Activated CD4-positive, alpha-beta memory T cell treated with anti-CD3 and anti-CD28 coated beads, Interleukin-2, amount 10 ng/mL, durations not matched to agents 7 days and 5 days (primary cell): ENCODE measurements at regions not wholly inside any gene's neighbourhood (a gene's known extent, or its start where the extent isn't known, plus 50 kb on each side); places are given as distances from the start of the nearest gene placed in this dataset.

Source experiments
- CTCF ChIA-PET: fragments of 350-600 bp; sonication (Branson Sonifier 250); formaldehyde crosslinking; loops from one replicate; lab custom pipeline; 2021; ENCODE audit warnings: antibody characterized with exemption, inconsistent platforms; lab: Charles Lee
- POLR2A ChIA-PET: fragments of 350-600 bp; sonication (Branson Sonifier 250); formaldehyde crosslinking; loops from one replicate; lab custom pipeline; 2021; ENCODE audit warnings: antibody characterized with exemption; lab: Charles Lee
- DNase-seq: peaks from one replicate; pipeline ENCODE4 v3.0.0-alpha.2; 2020
- H3K27ac Mint-ChIP-seq: one replicate; pipeline ENCODE4 v1.8.0; 2021; ENCODE audit warnings: mild to moderate bottlenecking, mixed read lengths
- H3K27me3 Mint-ChIP-seq: one replicate; pipeline ENCODE4 v1.8.0; 2021; ENCODE audit warnings: mixed read lengths
- H3K36me3 Mint-ChIP-seq: one replicate; pipeline ENCODE4 v1.8.0; 2021; ENCODE audit warnings: low read depth, mixed read lengths
- H3K4me1 Mint-ChIP-seq: one replicate; pipeline ENCODE4 v1.8.0; 2021; ENCODE audit warnings: mixed read lengths
- H3K4me3 Mint-ChIP-seq: one replicate; pipeline ENCODE4 v1.8.0; 2021; ENCODE audit warnings: mild to moderate bottlenecking, mixed read lengths
- H3K9me3 Mint-ChIP-seq: one replicate; pipeline ENCODE4 v1.8.0; 2021; ENCODE audit warnings: mixed read lengths

DNA sequence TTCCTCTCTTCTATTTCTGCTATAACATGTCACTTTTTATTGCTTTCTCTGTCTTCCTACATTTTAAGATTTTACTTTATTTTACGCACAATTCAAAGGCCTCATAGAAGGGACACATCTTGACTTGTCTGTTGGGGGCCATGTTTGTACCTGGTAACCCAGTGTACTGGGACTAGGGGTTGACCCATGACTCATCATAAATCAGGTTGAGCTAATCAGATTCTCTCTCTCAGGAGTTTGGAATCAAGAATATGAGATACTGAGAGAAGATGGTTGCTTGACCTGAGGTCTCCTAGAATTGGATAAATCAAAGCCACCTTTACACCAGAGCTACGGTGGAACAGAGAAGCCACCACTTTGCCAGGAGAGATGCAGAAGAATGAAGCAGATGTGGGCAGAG is 153.0 kb downstream of the UXS1 start:
- no peaks in the 10 kb centered on the region for H3K36me3 Mint-ChIP-seq
- H3K27me3 Mint-ChIP-seq = peaks cover 2% of the 10 kb centered on the region
- no peak overlapping the region for H3K27ac Mint-ChIP-seq
- H3K4me1 Mint-ChIP-seq = peaks cover 2% of the 10 kb centered on the region
- no peak overlapping the region for H3K4me3 Mint-ChIP-seq
- ChIA-PET CTCF (no interaction called here), POLR2A (no interaction called here)
- no peak for DNase-seq
- no peaks in the 10 kb centered on the region for H3K9me3 Mint-ChIP-seq

DNA sequence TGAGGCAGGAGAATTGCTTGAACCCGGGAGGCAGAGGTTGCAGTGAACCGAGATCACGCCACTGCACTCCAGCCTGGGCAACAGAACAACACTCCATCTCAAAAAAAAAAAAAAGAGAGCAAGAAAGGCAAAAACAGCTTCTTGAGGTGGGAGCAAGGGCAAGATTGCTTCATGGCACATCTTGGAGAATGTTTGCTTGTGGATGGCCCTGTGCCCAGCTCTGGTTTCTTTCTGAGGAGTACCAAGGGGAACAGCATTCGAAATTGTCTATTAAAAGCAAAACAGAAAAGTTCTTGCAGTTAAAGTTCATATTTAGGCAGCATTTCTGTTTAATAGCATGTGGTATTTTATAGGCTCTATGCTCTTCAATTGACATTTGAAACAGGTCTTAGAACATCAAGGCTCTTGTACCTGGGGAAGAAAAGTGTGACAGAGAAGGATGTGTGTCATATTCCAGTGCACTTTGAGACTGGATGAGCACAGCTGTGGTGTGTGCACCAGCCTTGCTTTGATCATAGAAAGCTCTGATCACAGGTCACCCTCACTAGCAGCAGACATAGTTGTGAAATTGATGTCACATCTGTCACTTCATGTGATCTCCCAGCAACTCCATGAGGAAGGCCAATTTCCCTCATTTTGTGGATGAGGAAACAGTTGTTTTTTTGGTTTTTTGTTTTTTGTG is 154.3 kb downstream of the UXS1 start:
- no peak for DNase-seq
- CTCF ChIA-PET = interaction anchor here (1.1 kb wide), 1 partner anchor 19 kb away, joined by 3 read pairs; no protein-coding TSS in a partner anchor
- H3K9me3 Mint-ChIP-seq = no peaks in the 10 kb centered on the region
- H3K36me3 Mint-ChIP-seq = no peaks in the 10 kb centered on the region
- POLR2A ChIA-PET = interaction anchor here (0.7 kb wide), 1 partner anchor 82 kb away, joined by 5 read pairs; no protein-coding TSS in a partner anchor
- H3K27me3 Mint-ChIP-seq = peaks cover 2% of the 10 kb centered on the region
- no peak overlapping the region for H3K27ac Mint-ChIP-seq
- H3K4me3 Mint-ChIP-seq = no peak overlapping the region
- H3K4me1 Mint-ChIP-seq = peaks cover 2% of the 10 kb centered on the region

DNA sequence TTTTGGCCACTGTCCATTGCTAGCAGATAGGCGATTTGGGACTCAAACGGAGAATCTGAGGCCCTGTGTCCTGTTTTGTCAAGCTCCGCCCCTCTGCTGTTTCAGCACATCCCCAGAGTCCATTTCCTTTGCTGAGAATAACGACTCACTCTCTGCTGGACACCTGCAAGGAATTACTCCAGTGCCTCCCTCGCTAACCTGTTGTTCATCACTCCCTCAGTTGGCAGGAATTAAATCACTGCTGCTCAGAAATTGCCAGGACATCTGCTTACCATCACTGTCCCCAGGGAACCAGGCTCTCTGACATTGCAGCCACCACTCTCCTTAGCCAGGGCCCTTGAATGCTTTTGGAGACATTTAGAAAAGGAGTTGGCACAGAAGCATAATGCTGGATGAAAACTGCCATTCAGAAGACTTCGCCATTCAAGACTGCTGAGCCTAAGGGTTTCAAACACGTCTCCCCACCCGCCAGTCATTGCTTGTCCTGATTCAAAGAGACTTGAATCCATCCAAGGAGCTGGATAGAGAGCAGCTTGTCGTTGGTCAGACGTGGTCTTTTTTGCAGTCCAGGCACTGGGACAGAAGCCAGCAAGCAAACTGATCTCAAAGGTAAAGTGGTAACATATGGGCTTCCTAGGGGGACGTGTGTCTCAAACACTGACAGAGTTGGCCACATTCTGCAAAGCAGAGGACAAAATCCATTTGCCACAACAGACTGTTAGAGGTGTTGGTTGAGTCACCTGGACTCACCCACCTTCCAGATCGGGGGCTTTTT is 155.3 kb downstream of the UXS1 start:
- Mint-ChIP-seq H3K36me3 (no peaks in the 10 kb centered on the region), H3K4me1 (peaks cover 2% of the 10 kb centered on the region), H3K9me3 (no peaks in the 10 kb centered on the region), H3K27me3 (peaks cover 2% of the 10 kb centered on the region), H3K27ac (no peak overlapping the region), H3K4me3 (no peak overlapping the region)
- DNase-seq = no peak
- POLR2A ChIA-PET = no interaction called here
- CTCF ChIA-PET = interaction anchor here (1.1 kb wide), 1 partner anchor 20 kb away, joined by 3 read pairs; no protein-coding TSS in a partner anchor

DNA sequence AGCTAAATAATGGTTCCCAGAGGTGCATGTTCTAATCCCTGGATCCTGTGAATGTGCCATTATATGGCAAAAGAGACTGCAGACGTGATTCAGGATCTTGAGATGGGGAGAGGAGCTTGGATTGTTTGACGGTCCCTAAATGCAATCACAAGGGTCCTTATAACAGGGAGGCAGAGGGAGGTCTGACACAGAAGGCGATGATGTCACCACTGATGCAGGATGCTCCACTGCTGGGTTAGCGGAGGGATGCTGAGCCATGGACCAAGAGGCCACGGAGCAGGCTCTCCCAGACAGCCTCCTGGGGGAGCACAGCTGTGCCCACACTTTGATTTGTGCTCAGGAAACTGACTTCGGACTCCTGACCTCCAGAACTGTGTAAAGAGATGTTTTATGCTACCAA is 156.2 kb downstream of the UXS1 start:
- ChIA-PET CTCF (no interaction called here), POLR2A (no interaction called here)
- Mint-ChIP-seq H3K27ac (no peak overlapping the region), H3K4me3 (no peak overlapping the region), H3K27me3 (peaks cover 2% of the 10 kb centered on the region), H3K4me1 (peaks cover 2% of the 10 kb centered on the region), H3K36me3 (no peaks in the 10 kb centered on the region), H3K9me3 (no peaks in the 10 kb centered on the region)
- DNase-seq = no peak

DNA sequence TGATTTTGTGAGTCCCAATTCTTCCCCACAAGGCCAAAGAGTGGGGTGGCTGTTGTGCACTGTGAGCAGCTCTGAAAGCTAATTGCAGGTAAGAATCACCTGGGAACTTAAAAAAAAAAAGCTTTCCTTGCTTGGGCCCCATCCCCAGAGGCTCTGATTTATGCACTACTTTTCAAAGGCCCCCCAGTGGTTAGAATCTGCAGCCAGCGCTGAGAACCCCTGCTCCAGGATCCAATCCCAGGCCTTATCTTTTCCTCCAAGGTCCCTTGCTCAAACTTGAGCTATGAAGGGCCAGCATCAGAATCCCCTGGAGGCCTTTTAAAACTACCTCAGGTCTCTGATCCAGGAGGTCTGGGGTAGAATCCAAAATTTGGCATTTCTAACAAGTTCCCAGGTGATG is 156.8 kb downstream of the UXS1 start:
- Mint-ChIP-seq H3K9me3 (no peaks in the 10 kb centered on the region), H3K27ac (no peak overlapping the region), H3K4me3 (no peak overlapping the region), H3K27me3 (peaks cover 2% of the 10 kb centered on the region), H3K36me3 (no peaks in the 10 kb centered on the region), H3K4me1 (peaks cover 2% of the 10 kb centered on the region)
- ChIA-PET POLR2A (no interaction called here), CTCF (no interaction called here)
- DNase-seq = no peak

DNA sequence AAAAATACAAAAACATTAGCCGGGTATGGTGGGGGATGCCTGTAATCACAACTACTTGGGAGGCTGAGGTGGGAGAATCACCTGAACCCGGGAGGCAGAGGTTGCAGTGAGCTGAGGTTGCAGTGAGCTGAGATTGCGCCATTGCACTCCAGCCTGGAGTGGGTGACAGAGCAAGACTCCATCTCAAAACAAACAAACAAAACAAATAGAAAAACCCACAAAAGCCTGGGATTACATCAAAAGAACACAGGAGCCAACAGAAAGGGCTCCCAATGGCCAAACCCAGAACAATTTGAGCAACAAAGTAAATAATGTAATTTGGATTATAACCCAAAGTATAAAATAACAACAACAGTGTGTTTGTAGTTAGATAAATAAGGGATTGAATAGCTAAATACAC is 159.8 kb downstream of the UXS1 start:
- H3K4me3 Mint-ChIP-seq = no peak overlapping the region
- no peaks in the 10 kb centered on the region for H3K9me3 Mint-ChIP-seq
- H3K27me3 Mint-ChIP-seq = no peaks in the 10 kb centered on the region
- ChIA-PET CTCF (no interaction called here), POLR2A (no interaction called here)
- DNase-seq = no peak
- peaks cover 2% of the 10 kb centered on the region for H3K4me1 Mint-ChIP-seq
- H3K36me3 Mint-ChIP-seq = no peaks in the 10 kb centered on the region
- H3K27ac Mint-ChIP-seq = no peak overlapping the region

DNA sequence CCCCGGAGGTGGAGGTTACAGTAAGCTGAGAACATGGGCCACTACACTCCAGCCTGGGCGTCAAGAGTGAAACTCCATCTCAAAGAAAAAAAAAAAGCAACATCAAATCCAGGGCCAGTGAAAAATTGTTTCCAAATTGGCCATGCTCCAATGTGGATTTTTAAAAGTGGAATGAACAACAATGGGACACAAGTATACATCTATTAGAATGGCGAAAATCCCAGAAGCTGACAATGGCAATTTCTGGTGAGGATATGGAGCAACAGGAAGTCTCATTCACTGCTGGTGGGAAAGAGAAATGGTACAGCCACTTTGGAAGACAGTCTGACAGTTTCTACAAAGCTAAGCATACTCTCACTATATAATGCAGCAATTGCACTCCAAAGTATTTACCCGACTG is 161.4 kb downstream of the UXS1 start:
- Mint-ChIP-seq H3K36me3 (no peaks in the 10 kb centered on the region), H3K4me3 (no peak overlapping the region), H3K27ac (no peak overlapping the region), H3K4me1 (peaks cover 7% of the 10 kb centered on the region), H3K9me3 (no peaks in the 10 kb centered on the region), H3K27me3 (no peaks in the 10 kb centered on the region)
- CTCF ChIA-PET = interaction anchor here (0.6 kb wide), 1 partner anchor 508 kb away, joined by 3 read pairs; no protein-coding TSS in a partner anchor
- DNase-seq = no peak
- POLR2A ChIA-PET = no interaction called here

DNA sequence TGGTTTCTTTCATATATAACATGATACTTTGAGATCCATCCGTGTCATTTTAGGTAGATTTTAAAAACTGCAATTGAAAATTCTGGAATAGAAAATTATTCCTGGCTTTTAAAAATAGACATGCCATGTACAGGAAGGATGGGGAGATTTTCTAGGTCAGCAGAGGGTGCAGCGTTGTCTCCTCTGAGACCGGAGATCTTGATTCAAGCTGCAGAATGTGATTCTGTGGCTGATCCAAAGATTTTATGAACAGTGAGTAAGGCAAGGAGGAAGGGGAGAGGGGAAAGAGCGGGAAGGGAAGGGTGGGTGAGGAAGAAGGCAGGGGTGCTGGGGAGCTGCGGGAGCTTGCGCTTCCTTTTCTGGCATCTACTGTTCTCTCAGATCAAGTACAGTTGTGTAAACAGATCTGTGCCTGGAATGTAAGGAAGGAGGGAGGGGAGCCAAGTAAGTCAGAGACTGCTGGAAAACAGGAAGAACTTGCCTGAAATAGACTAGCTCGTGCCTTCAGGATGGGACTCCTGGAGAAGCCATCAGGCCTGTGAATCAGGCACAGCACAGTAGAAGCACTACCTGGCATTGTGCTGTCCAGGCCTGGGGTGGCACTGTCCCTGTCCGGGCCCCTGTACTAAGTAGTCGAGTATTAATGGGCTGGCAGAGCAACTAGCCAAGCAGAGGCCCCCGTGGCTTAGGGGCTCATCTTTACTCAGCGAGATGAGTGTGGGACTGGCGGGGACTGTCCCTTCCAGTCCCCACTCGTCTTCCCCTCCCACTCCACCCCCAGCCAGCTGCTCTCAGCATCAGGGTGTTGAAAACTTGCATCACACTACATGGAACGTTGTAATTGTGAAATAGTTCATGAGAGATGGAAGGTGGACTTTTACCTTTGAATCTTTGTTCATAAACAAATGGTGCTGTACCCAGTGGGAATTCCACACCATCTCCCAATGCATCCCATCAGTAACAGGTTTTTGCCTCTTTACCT is 163.5 kb downstream of the UXS1 start:
- Mint-ChIP-seq H3K9me3 (no peaks in the 10 kb centered on the region), H3K4me1 (peaks cover 15% of the 10 kb centered on the region), H3K27me3 (no peaks in the 10 kb centered on the region), H3K4me3 (no peak overlapping the region), H3K36me3 (no peaks in the 10 kb centered on the region), H3K27ac (no peak overlapping the region)
- POLR2A ChIA-PET = no interaction called here
- CTCF ChIA-PET = no interaction called here
- no peak for DNase-seq

DNA sequence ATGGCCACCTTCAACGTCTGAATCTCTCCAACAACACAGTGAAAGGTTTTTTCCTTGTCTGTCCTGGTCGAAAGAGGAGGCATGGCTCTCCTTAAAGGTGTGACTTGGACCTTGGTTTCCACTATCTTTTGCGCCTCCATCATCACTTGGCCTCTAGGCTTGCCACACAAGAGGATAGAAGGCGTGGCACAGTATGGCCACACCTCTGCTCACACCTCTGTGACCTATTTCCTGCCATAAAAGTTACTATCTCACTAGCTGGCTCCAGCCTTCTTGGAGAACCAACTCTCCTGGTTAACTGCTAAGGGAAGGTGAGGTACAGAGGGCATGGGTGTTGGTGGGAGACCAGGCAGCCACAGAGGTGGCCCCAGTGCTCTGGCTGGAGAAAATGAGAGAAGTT is 165.9 kb downstream of the UXS1 start:
- peak; percentile 32 for DNase-seq
- no peaks in the 10 kb centered on the region for H3K9me3 Mint-ChIP-seq
- peaks cover 15% of the 10 kb centered on the region for H3K4me1 Mint-ChIP-seq
- H3K27ac Mint-ChIP-seq = no peak overlapping the region
- peaks cover 4% of the 10 kb centered on the region for H3K27me3 Mint-ChIP-seq
- no peaks in the 10 kb centered on the region for H3K36me3 Mint-ChIP-seq
- no peak overlapping the region for H3K4me3 Mint-ChIP-seq
- ChIA-PET CTCF (no interaction called here), POLR2A (no interaction called here)

DNA sequence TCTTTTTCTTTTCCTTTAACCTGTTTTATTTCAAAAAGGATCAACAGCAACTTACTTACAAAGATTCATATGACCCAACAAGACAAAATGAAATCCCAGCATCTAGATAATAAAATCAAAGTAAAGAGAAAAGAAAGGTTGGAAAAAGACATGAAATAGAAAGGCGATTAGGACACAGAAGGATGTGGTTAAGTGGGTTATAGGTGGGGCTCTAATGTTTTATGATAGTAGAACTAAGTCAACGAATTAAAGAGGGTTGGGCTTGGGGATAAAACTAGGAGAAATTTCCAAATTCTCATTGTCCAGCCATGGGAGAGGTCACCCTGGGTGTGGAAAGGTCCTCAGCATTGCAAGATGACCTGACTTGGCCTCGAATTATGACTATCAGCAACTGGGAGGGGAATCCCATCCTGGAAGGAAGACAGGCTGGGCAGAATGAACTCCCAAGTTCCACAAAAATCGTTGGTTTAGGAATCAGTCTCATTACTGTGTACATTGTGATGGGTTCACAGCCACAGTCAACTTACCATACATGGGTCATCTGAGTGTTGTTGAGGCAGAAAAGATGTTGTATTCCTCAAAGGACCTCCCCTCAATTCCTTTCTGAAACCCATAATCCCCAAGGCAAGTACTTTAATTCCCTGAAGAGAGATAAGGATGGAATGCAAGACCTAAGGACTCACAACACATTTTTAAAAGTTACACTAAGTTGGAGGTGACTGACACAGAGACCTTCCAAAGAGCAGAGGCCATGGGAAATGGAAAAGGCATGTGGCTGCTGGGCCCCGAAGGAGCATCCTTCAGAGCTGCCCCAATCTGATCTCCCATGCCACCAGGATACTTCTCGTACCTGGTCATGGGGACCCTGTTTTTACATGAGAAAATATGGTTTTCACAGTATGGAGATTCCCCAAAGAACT is 167.6 kb downstream of the UXS1 start:
- POLR2A ChIA-PET = no interaction called here
- H3K27ac Mint-ChIP-seq = no peak overlapping the region

DNA sequence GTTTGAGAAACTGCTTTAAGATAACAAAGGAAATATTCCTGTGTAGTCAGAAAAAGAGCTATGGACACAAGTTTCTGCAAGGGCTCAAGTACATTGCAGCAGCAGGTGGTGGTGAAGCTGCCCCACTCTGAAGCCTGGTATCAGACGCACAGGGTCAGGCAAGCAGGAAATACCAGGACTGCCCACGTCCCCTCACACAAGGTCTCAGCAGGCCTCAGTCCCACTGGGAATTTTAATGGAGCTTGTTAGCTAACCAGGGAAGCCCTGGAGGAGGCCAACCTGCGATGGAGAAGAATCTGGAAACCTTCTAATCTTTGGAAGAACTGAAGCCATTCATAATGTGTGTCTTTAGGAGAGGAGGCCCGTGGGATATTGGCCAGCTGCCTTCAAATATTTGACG is 168.3 kb downstream of the UXS1 start:
- H3K27me3 Mint-ChIP-seq = peaks cover 4% of the 10 kb centered on the region
- no peak overlapping the region for H3K4me3 Mint-ChIP-seq
- H3K36me3 Mint-ChIP-seq = no peaks in the 10 kb centered on the region
- POLR2A ChIA-PET = no interaction called here
- no peak overlapping the region for H3K27ac Mint-ChIP-seq
- no peak for DNase-seq
- CTCF ChIA-PET = no interaction called here
- H3K9me3 Mint-ChIP-seq = no peaks in the 10 kb centered on the region
- H3K4me1 Mint-ChIP-seq = peaks cover 15% of the 10 kb centered on the region

More for the DNA sequence above, 167.6 kb downstream of the UXS1 start:
- Mint-ChIP-seq H3K9me3 (no peaks in the 10 kb centered on the region), H3K4me3 (no peak overlapping the region), H3K27me3 (peaks cover 4% of the 10 kb centered on the region), H3K36me3 (no peaks in the 10 kb centered on the region), H3K4me1 (peaks cover 15% of the 10 kb centered on the region)
- CTCF ChIA-PET = interaction anchor here (0.7 kb wide), 1 partner anchor 70 kb away, joined by 3 read pairs; no protein-coding TSS in a partner anchor
- DNase-seq = no peak

DNA sequence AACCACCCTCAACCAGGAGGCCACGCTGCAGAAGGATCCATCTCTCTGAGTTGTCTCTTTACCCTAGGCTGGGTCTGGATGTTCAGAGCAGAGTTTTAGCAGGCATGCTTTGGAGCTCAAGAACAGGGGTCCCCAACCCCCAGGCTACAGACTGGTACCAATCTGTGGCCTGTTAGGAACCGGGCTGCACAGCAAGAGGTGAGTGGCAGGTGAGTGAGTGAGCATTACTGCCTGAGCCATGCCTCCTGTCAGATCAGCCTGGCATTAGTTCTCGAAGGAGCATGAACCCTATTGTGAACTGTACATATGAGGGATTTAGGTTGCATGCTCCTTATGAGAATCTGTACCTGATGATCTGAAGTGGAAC is 172.5 kb downstream of the UXS1 start:
- Mint-ChIP-seq H3K27me3 (peaks cover 8% of the 10 kb centered on the region), H3K27ac (no peak overlapping the region), H3K4me1 (peaks cover 13% of the 10 kb centered on the region), H3K4me3 (no peak overlapping the region), H3K9me3 (no peaks in the 10 kb centered on the region), H3K36me3 (no peaks in the 10 kb centered on the region)
- ChIA-PET CTCF (no interaction called here), POLR2A (no interaction called here)
- DNase-seq = no peak
